GM18508 (cell line): ENCODE measurements at regions not wholly inside any gene's neighbourhood (a gene's known extent, or its start where the extent isn't known, plus 50 kb on each side); places are given as distances from the start of the nearest gene placed in this dataset.
"Not testable (repeated sequence)": the region's sequence is repeated elsewhere in the genome, so short reads cannot be mapped to it uniquely, and the experiment has no call there.

Experiments used
- ATAC-seq: cut with Tn5 transposase; IDR thresholded peaks from one replicate; pipeline ENCODE4 v1.9.1; 2021; ENCODE audit warnings: moderate number of reproducible peaks; ENCODE audit not compliant: insufficient read depth, unreplicated experiment

DNA sequence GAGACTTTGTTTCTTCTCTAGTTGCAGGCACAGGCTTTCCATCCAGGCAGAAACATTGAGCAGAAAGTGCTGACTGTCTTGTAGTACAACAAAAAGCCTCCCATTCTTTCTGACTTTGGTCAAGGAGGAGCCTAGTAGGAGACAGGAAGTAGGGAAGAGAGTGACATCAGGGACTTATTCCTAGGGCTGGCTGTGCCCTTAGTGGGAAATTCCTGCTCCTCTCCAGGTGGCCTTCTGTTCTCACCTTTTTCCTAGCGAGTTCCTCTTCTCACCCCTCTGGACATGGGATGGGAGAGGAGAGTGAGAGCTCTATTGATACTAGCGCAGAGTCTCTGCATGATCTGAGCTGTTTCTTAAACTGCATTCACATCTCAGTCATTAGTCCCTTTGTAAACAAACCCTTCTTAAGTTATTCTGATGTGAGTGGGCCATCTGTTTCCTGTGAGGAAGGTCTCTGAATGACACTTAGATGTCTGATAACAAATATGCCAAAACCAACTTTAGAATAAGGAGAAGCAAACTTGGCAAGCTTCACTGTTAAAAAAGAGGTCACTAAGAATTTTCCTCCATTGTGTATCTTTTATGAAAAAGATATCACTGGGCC, 455.0 kb downstream of the GJA1 start:
- ATAC-seq = no peak

DNA sequence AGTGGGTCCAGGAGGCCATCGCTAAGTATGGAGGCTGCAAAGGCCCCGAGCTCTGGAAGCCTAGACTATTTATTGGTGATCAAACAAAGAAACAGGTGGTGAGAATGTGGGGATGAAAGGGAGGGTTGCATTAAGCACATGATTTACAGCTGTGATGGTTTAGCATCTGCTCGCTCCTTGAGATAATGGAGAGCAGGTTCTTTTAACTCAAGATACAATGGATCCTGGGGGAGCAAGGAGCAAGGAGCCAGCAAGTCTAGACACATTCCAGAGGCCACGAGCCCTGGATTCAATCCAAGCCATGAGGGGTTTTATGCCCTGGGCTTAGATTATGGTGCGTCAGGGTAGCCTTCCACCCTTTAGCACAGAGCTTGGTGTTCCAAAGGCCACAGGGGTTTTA, 460.3 kb downstream of the GJA1 start:
- not testable (repeated sequence) for ATAC-seq

GRCh38 chr6:121896363-121896762, 460.9 kb downstream of the GJA1 start:
- ATAC-seq = no peak

GRCh38 chr6:121896771-121897170, 461.3 kb downstream of the GJA1 start:
- ATAC-seq = no peak

DNA sequence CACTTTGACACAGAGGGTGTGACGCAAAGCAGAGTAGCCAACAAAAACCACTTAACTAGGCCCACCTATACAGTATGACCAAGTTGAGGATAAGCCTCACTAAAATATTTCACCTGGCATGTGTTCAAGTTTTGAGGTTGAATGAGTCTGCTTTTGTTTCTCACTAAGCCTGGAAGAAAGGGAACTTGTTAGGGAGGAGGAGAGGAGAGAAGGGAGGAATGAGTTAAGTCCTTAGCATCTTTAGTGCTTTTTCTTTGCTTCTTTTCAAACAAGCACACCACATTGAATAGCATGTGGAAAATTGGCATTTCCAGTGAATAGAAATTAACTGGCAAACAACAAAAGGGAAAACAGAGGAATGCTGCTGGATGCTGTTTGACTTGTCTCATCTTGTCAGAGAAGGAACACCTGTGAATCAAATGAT, 461.9 kb downstream of the GJA1 start:
- ATAC-seq = no peak

DNA sequence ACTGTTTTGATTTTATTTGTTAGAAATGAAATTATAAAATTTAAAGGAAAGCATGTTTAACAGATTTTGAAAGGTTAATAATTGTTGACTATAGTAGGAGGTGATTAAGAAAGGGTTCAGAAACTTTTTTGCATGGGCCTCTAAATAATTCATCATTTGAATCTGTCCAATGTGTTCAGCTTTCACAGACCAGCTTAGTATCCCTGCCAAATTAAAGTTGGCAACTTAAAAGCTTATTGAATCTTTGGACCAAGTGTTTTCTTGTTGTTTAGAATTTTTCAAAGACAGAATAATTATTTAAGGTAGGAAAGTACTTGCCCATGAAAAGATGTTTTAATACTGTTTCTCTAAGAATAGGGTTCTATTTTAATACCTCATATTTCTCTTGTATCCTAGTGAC, 466.0 kb downstream of the GJA1 start:
- ATAC-seq = no peak

GRCh38 chr6:121904559-121904958, 469.1 kb downstream of the GJA1 start:
- no peak for ATAC-seq

DNA sequence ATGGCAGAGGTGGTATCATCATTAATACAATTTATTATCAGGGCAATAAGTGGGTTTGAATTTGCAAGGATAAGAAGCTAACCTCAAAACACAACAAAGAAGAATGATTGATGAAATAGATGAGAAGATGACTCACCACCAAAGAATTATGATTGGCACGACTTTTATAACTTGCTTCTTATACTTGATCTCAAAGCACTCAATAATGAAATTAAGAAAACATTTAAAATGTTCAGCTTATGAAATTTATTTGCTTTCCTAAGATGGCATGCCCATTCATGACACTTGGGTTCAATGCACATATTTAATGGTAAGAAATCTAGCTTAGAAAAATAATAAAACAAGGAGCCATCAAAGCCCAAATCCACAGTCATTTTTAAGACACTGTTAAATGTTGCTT, 477.5 kb downstream of the GJA1 start:
- no peak for ATAC-seq

DNA sequence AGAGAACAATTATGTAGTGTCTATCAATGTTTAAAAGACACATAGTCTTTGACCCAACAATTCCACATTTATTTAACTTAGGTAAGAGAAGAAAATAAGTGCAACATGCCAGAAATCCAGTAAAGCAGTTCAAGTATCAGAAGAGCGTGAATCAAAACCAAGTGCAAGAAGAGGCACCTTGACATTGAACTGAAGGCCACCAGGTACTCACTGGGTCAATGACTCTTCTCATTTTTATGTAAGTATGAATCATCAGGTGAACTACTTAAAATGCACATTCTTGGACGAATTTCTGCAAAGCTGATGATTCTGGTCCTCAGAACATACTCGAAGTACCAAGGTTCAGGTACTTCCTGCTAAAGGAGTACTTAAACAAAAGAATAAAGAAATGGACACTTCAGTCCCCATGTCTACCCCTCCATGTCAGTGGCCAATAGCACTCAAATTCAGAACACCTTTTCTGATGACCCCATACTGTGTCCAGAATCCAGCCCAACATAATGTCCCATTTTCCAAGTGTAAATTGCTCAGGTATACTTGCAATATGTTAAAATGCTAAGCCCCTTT, 481.9 kb downstream of the GJA1 start:
- no peak for ATAC-seq

DNA sequence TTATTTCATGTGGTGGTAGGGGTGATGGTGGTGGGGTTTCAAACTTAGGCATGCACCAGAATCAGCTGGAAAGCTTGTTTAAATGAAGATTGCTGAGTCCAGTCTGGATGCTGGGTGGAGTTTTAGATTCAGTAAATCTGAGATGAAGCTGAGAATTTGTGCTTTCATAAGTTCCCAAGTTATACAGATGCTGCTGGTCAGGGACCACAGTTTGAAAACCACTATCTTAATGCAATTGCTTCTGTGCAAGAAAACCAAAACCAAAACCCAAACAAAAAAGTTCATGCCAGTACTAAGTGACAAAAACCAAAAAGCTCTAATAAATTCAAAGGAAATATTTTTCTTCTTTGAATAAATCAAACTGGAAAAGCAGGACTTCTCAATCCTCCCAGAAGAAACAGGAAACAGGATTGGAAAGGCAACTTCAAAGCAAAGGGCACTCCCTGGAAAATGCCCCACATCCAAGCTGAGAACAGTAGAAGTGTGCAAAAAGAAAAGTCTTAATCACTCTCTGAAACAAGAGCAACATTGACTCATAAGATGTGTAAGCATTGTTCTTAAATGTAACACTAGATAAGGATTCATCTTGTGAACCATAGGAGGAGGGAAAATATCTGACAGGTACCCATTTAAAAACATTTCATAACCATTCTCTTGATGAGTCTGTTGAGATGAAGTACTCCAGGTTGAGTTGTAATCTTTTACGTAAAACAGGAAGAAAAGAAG, 481.5 kb upstream of the HSF2 start:
- no peak for ATAC-seq

GRCh38 chr6:121920616-121921015, 478.8 kb upstream of the HSF2 start:
- ATAC-seq = no peak

DNA sequence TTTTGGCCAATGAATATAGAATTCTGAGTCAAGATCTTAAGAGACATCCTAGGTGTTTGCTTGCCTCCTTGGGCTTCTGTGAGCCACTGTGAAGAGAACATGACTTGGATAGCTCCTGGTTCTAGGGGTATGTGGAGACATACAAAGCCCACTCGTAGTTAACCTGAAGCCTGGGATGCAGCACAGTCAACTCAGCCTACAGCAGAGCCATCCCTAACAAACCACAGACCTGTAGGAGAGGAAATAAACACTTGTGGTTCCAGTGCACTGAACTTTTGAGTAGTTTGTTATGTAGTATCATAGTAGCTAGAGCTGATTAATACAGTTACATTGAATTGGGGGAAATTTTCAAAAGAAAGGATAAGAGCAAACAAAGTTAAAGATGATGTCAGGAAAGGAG, 474.4 kb upstream of the HSF2 start:
- ATAC-seq = no peak

DNA sequence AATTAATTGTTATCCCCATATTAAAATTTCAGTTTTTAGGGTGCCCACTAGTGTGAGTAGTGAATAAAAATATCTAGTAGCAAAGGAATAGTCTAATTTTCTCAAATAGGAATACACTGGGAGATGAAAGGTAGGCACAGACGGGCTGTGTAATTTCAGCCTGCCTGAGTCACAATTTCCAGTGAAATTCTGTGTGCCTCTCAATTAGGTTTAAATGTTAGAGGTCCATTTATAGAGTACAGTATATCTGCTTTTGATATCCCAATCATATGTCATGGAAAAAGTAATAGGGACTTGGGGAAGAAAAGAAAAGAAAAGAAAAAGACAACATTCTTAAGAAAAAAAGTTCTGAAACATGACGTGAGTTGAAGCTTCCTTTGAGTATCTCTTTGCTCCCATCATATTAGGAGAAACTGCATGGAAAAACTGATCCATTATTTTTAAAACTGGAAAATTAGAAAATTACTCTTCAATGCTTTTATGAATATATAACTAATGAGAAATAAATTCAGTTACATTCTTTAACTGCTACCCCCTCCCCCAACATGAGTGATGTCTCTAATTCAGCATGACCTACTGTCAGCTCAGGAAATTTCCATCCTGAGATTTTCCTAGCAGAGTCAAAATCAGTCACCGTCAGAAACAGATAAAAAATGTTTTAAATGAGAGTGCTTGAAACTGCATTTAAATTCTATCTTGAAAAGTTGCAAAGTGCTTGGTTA, 473.8 kb upstream of the HSF2 start:
- no peak for ATAC-seq

GRCh38 chr6:121929301-121929700, 470.2 kb upstream of the HSF2 start:
- ATAC-seq = no peak

DNA sequence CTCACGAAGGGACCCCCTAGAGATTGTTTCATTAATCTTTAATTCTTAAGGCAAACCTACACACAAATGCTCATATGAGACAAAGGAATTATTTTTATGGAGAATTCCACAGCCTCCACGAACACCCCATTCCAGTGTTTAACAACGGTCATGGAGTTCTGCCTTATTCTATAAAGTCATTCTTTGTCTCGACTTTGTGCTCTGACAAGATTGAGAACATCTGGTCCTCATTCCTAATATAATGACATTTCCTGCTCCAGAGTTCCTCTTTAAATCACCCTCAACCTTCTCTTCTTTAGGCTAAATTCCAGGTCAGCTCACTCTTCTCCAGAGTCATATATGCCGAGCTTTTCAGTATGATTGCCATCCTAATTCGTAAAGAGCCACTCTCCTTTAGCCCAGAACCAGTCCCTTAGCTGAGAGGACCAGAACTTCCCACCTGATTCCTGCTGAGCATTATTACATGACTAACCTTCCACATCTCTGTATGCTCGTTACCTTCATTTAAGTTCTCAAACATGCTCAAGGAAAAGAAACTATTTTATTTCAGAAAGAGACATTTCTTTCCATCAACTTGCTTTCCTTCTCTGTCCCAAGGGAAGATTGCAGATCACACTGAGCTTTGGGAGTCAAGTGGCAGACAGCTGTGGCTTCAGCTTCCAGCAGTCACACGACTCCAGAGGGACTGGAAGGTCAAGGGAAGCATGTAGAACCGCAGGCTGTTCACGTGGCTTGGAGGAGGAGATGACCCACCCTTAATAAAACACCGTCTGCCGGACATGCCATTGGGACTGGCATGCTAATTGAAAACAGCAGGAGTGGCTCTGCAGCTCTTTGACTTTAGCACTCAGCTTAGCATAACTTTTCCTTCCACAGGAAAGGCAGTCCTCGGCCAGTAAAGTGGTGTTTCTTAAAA, 467.1 kb upstream of the HSF2 start:
- ATAC-seq = no peak

- ATAC-seq = no peak
Observed at GRCh38 chr6:121934451-121934850, 465.0 kb upstream of the HSF2 start.

GRCh38 chr6:121940728-121941127, 458.7 kb upstream of the HSF2 start:
- ATAC-seq = no peak

DNA sequence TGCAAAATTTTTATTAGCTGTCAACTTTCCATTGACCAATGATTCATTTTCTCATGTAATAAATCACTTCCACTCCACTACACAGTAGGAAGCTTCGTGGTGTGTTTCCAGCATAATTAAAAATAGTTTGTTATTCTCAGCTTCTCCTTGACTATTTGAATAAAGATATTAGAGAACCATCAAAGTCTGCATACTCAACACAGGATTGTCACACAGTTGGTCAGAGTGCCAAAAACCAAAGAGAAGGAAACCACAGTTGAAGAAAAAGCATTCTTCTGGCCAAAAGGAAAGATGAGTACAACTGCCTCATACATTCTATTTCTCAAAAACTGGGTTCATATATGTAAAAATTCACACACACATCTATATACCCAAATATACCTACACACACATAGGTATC, 455.1 kb upstream of the HSF2 start:
- ATAC-seq = no peak

DNA sequence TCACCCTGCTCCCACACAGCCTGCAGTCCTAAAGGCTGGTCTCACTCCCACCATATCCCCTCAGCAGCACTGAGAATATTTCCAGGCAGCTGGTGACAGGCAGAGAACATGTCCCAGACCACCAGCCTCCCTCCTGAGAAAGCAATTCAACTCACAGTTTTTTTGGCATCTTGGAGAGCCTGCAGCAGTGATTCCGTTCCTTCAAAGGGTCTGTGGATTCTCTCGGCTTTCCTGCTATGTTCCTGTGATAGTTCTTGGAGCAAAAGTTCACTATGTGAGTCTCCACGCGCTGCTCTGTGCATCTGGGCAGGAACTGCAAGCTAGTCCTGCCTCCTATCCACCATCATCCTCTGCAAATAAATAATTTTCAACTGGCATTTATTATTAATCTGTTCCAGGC, 448.3 kb upstream of the HSF2 start:
- no peak for ATAC-seq

GRCh38 chr6:121951918-121952379, 447.5 kb upstream of the HSF2 start:
- no peak for ATAC-seq
